Retinal pigment epithelial cell (primary cell): ENCODE measurements at regions not wholly inside any gene's neighbourhood (a gene's known extent, or its start where the extent isn't known, plus 50 kb on each side); places are given as distances from the start of the nearest gene placed in this dataset.

Experiments
- DNase-seq: peaks from one replicate; pipeline ENCODE4 v3.0.0-alpha.2; 2010; ENCODE audit warnings: low read depth
- H3K4me3 ChIP-seq: 2 replicates; pipeline ENCODE4 v1.5.1; 2011; ENCODE audit warnings: mild to moderate bottlenecking, low read length, control low read depth, moderate library complexity
- TF ChIP-seq, protein P1 (sequence below): conservative IDR thresholded peaks from 2 replicates; pipeline ENCODE4 v1.5.1; 2011; ENCODE audit warnings: low read depth, low read length, control low read depth, inconsistent platforms

DNA sequence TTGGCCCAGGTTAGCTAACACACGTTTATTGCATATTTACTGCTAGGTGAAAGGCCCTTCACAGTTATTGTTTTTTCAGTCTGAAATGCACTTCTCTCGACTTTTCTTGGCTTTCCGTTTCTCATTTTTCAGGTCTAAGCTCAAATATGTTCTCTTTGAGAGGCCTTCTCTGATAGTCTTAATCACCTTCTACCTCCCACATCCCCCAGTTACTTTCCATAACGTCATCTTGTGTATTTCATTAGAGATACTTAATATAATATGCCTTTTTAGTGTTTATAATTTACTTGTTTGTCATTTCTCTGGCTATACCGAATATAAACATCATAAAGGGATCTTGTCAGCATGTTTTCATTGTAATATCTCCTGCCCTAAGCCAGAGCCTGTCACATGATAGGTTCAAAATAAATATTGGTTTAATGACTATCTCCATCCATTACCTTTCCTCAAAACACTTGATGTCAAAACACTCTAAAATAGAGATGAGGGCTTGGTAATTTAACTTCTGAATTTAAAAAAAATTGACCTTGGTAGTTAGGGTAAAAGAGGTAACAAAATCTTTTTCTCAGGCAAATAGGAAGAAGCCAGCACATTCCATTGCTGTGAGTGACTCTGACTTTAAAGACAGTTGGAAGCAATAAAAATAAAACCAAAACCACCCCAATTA lies 168.6 kb upstream of the RFC3 start:
- no peak overlapping the region for H3K4me3 ChIP-seq
- no peak for DNase-seq
- TF ChIP-seq, protein P1, sequence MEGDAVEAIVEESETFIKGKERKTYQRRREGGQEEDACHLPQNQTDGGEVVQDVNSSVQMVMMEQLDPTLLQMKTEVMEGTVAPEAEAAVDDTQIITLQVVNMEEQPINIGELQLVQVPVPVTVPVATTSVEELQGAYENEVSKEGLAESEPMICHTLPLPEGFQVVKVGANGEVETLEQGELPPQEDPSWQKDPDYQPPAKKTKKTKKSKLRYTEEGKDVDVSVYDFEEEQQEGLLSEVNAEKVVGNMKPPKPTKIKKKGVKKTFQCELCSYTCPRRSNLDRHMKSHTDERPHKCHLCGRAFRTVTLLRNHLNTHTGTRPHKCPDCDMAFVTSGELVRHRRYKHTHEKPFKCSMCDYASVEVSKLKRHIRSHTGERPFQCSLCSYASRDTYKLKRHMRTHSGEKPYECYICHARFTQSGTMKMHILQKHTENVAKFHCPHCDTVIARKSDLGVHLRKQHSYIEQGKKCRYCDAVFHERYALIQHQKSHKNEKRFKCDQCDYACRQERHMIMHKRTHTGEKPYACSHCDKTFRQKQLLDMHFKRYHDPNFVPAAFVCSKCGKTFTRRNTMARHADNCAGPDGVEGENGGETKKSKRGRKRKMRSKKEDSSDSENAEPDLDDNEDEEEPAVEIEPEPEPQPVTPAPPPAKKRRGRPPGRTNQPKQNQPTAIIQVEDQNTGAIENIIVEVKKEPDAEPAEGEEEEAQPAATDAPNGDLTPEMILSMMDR: no peak

DNA sequence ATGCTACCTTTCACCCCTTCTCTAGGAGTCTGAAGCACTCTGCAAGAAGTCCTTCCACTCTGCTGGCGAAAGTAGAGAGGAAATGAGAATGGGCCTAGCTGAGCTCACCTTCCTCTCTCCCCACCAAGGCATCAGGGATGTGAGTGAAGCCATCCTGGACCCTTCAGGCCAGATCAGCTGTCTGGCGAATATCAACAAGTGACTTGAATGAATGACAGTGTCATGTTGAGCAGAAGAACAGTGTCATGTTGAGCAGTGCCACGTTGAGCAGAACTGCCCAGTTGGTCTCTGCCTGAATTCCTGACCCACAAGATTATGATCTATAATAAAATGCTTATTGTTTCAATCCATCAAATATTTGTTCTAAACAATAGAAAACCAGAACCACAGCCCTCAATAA lies 166.2 kb upstream of the RFC3 start:
- DNase-seq: no peak
- TF ChIP-seq, protein P1: no peak
- H3K4me3 ChIP-seq: no peak overlapping the region

DNA sequence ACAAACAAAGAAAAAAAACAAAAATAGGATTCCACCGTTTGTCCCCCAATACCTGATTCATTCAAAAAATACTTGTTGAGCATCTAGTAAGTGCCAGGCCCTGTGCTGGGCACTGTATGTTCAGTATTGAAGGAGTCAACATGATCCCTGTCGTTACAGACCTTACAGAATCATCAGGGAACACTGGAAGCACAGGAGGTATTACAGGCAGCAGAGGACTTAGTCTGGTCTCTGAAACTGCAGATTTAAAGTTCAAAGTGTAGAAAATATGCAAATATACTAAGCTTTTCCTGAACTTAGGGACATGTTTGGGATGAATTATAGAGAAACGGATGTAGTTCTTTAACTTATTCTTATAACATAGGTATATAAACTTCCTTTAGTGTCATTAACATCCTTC lies 160.7 kb upstream of the RFC3 start:
- no peak overlapping the region for H3K4me3 ChIP-seq
- DNase-seq: no peak
- TF ChIP-seq, protein P1: no peak

DNA sequence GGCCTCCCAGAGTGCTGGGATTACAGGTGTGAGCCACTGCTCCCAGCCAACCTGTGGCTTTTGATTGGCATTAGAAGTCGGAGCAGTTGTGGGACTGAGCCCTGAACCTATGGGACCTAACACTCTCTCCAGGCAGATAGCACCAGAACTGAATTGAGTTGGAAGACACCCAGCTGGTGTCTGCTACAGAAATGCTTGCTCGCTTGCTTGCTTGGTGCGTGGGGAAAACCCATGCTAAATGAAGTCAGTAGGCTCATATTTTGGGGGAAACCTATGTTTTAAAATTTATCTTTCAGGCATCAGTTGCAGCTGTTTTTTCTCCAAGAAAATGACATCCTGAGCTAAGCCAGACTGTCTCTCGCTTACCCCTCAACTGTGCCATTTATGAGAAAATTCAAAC lies 158.5 kb upstream of the RFC3 start:
- DNase-seq: no peak
- TF ChIP-seq, protein P1: no peak
- H3K4me3 ChIP-seq: no peak overlapping the region

DNA sequence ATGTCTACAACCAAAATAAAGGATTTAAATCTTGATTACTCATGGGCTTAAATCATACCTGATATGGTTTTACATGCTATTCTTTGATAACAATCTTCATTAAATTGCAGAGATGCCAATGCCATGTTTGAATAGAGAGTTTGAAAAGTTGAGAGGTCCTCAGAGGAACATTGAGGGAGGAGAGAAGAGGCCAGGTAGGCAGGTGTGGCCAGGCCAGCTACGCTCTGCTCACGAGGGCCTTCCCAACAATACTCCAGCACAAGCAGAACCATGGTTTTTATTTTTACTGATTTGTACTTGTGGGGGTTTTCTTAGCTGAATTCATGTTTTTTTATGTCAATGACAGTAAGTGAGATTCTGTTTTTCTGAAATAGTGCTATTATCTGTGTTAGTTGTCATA lies 158.1 kb upstream of the RFC3 start:
- TF ChIP-seq, protein P1: no peak
- H3K4me3 ChIP-seq: no peak overlapping the region
- DNase-seq: no peak

DNA sequence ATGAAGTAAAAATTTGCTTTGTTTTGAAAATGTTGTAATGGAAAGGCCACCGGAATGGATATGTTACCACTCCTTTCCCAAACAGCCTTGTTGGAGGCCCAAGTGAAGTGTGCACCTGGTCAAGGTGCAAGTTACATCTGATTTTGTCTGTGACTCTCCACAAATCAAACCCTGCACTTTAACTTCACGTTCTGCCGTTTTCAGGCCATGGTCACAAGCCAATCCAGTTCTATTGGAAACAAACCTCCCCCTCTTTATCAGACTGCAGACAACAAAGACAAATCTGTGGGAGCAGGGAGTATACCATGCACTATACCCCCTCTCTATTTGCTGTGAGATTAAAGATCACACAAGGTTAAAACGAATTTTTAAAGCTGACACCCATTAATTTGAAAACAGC lies 155.6 kb upstream of the RFC3 start:
- TF ChIP-seq, protein P1: no peak
- no peak for DNase-seq
- no peak overlapping the region for H3K4me3 ChIP-seq

DNA sequence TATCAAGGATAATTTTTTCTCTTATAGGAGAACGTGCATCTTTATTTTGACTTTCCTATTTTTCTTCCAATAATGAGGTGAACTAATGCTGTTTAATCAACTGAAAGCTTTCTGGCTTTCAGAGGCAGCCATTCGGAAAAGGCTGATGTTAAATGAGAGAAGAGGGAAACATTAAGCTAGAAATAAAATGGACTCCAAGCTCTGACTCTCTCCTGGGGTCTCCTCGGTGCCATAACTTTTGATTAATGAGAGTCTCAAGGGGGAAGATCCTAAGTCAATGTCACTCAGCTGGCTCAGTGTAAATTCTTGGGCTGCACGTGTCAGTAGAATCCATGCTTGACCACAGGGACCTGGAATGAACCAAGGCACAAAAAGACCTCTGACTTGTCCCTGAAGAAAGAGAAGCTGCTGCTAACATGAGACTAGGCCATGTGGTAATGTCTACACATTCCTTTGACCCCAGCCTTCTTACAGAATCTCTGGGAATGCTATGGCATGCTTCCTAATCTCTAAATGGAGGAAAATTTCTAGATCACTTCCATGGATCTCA lies 152.2 kb upstream of the RFC3 start:
- TF ChIP-seq, protein P1: no peak
- no peak for DNase-seq

More for the DNA sequence above, 152.2 kb upstream of the RFC3 start:
- no peak overlapping the region for H3K4me3 ChIP-seq
